Umbilical cord (tissue), 1 donor: ENCODE measurements at regions not wholly inside any gene's neighbourhood (a gene's known extent, or its start where the extent isn't known, plus 50 kb on each side); places are given as distances from the start of the nearest gene placed in this dataset.
A peak's percentile ranks its signal among the peaks of the same experiment; 100 is the strongest.
"Not testable (repeated sequence)": the region's sequence is repeated elsewhere in the genome, so short reads cannot be mapped to it uniquely, and the experiment has no call there.

Experiments used
- DNase-seq: peaks from one replicate; pipeline ENCODE4 v3.0.0-alpha.2; 2015; ENCODE audit warnings: low spot score

DNA sequence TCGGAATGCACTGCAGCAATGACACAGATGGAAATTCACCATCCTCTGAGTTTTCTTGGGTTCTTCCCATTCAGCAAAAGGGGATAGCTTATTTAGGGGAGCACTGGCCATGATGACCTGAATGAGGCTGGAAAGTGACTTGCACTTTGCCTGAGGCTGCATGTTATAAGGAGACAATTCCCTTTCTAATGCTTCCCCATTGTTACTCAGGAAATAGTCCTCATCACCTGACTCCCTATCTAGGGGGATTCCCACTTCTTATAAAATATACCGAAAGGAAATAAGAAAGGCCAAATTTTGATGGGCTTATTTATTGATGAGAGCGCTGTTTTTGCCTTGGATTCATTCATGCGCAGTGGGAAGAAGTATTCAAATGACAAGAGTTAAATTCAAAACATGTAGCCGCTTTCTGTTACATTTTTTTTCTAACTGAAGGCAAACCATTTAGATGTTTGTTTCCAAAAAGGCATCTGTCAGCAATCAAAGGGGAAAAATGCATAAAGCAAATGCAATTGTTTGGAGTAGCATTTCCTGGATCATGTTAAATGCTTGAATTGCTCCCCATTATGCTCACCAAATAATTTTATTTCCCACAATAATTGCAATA is 220.3 kb upstream of the NFIA start:
- no peak for DNase-seq

DNA sequence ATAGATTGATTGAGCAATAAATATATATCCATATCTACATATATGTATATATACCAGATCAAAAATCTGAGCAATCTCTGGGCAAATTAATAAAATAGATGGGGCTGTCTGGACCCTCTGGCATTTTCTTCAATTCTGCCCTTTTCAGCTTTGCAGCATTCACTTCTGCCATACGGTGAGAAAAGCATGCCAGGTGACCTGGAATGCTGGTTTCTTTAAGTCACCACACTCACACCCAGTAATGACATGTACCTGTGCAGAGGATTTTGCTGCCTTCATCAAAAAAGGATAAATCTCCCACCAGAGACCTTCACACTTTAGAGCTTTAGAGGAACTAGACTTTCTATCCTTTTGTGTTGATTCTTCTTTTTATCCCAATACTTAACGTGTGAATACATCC is 223.2 kb upstream of the NFIA start:
- no peak for DNase-seq

DNA sequence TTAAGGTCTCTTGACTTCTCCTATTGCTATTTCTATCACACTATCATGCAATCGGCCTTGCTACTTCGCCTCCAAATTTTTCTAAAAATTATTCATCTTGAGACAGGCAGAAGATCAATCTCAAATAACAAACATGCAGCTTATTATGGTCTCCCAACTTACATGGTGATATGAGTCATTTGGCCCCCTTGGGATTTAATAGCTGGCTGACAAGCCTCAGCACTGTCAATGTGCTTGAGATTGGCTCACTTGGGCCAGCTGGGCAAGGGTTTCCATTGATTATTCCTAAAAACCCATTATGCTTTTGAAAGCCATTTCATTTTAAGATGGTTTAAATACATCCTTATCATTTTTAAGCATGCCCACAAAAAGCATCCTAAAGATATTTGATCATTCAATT is 224.5 kb upstream of the NFIA start:
- no peak for DNase-seq

DNA sequence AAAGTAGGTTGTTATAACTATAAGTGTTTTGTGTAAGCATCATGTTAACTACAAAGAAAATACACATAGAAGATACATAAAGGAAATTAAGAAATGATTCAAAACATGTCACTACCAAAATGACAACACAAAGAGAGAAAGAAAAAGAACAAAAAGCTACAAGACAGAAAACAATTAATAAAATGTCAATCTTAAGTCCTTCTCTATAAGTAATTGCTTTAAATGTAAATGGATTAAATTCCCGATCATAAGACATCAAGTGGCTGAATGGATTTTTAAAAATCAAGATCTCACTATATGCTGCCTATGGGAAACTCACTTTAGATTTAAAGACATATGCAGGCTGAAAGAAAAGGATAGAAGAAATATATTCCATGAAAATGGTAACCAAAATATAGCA is 232.3 kb upstream of the NFIA start:
- no peak for DNase-seq

DNA sequence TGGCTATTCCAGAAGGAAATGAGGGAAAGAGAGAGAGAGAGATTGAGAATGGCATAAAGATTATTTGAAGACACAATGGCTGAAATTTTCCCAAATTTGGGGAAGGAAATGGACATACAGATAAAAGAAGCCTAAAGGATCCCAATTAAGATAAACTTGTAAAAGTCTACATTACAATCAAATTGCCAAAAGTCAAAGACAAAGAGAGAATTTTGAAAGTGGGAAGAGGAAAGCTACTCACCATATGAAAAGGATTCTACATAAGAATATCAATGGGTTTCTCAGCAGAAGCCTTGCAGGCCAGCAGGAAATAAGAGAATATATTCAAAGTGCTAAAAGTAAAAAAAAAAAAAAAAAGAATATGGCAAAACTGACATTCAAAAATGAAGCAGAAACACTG is 233.0 kb upstream of the NFIA start:
- DNase-seq = no peak

DNA sequence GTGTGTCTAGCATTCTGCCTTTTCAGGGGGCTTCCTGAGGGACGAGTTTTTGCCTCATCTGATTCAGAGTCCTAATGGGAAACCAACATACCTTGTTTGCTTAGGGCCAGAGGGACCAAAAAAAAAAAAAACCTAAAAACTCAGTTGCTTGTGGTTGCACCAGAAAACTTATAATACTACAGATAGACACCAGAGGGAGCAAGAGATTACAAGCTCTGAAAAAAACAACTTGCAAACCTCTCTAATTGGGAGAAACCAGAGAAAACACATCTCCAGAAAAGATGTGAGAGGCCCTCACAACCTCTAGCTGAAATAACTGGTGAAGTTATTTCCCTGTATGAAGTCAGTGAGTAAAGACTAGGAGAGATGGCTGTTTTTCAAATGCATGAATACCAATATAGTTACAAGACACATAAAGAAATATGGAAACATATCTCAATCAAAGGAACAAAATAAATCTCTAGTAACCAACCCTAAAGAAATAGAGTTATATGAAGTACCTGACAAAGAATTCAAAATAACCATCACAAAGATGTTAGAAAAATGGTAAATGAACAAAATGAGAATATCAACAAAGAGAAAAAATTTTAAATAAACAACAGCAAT is 233.7 kb upstream of the NFIA start:
- peak; percentile 6 for DNase-seq

DNA sequence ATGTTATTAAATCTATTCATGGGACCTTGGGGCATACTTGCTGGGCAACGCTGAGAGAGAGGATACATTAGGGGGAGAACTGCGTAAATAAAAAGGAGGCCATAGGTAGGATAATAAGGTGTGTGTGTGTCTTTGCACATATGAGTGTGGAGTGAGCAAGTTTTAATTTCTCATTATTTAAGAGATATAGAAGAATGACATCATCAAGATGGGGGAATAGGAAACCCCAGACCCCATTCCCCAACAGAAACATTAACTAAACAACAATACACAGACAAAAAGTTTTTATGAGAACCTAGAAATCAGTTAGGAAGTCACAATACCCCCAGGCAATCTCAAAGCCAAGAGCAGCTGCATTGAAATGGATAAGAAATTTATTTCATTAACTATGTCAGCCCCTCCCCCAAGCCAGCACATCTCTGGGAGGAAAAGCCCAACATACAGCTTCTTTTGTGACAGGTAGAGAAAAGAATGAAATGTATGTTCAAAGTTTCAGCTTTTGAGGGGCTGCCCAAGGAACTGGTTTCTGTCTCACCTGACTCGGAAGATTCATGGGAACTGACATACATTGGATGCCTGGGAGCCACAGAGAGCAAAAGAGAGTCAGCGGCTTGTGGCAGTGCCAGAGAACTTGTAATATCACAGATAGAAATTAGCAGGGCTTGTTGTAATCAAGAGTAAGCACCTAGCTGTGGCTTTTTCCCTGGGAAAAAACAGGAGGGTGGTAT is 234.3 kb upstream of the NFIA start:
- DNase-seq = peak; percentile 5

DNA sequence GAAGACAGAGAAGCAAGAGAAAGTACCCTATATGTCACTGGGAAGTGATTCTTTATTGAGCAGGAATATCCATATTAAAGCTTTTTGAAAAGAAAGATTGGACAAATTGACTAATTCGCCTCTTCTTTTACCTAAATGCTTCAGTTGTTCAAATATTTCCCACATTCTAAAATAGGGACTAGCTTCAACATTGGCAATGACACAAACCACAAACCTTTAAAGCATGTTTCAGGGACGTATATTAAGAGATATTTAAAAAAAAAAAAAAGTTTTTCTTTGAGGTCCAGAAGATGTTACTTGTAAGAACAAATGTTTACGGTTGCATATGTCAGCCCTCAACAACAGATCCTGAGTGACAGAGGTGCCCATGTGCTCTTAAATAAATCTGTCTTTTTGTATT is 235.0 kb upstream of the NFIA start:
- DNase-seq = no peak

DNA sequence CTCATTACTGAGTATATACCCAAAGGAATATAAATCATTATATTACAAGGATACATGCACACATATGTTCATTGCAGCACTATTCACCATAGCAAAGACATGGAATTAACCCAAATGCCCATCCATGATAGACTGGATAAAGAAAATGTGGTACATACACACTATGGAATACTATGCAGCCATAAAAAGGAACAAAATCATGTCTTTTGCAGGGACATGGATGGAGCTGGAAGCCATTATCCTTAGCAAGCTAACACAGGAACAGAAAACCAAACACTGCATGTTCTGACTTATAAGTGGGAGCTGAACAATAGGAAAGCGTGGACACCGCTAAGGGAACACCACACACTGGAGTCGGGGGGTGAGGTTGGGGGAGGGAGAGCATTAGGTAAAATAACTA is 236.7 kb upstream of the NFIA start:
- DNase-seq = not testable (repeated sequence)

DNA sequence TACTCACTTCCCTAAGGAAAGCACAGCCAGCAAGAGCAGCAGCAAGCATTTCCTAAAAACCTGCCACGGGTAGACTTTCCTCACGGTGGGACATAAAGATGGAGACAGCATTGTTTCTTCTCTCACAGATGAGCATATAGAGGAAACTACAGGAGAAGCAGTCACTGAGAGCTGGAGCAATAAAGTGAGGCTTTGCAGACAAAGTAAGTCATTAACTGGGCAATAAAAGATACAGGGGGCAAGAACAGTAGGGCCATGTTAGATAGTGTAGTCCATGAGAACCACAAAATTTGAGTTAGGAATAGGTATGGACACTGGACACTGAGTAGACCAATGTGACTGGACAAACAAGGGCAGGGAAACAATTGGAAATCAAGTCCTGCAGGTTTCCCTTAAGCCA is 240.1 kb upstream of the NFIA start:
- no peak for DNase-seq

DNA sequence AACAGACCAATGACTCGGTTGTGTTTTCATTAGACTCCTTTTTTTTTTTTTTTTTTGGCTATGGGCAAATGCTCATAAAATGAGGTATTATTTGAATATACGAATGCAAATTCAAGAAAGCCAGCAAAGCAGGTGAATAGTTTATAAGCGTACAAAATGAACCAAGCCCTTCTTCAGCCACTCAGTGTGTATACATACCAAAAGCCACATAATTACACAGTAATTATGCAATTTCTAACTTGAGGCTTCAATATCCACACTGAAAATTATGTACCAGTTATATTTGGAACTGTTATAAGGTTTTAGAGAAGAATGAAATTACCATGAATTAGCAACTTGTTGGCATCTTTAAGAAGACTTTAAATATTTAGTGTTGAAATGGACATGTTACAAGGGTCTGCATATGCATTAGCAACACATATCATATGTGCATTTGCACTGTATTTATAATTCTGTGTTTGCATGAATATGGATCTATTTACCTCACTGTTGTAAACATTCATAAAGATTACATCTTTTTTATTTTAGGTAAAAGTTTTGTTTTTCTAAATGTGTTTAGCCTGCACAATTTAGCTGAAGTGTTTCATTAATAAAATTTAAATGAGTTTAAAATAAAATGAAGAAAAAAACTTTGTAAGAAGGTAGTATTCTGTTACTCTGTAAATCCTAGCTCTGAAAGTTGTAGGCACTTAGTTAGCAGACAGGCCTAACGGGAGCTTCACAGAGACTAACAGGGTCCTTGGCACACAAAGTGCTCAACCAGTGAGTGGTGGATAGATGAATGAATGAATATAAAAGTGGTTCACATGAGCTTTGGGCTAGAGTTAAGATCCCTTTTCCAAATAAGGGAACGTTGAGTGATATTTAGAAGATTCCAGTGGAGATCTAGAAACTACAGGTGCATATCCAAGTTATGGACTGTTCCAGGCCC is 241.0 kb upstream of the NFIA start:
- DNase-seq = no peak

DNA sequence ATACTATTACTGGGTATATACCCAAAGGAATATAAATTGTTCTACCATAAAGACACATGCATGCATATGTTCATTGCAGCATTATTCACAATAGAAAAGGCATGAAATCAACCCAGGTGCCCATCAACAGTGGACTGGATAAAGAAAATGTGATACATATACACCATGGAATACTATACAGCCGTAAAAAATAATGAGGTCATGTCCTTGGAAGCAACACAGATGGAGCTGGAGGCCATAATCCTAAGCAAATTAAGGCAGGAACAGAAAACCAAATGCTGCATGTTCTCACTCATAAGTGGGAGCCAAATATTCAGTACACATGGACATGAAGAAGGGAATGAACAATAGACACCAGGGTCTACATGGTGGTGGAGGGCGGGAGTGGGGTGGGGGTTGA is 241.9 kb upstream of the NFIA start:
- DNase-seq = not testable (repeated sequence)

DNA sequence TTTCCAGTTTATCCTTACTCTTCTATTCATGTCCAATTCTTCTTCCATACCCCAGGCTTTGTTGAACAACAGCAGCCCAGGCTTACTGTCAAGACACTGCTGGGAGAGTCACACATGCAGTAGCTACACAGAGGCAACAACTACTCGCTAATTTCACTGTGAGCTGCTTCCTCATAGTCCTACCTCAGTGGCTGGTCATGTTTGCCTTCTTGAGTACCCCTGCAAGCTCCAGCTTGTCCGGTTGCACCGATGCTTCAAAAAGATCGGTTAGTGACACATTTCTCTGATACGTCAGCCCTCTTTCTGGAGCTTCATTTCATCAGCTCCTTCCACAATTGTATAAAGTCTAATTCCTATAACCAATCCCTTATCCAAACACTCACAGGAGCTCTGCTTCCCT is 246.7 kb upstream of the NFIA start:
- no peak for DNase-seq

DNA sequence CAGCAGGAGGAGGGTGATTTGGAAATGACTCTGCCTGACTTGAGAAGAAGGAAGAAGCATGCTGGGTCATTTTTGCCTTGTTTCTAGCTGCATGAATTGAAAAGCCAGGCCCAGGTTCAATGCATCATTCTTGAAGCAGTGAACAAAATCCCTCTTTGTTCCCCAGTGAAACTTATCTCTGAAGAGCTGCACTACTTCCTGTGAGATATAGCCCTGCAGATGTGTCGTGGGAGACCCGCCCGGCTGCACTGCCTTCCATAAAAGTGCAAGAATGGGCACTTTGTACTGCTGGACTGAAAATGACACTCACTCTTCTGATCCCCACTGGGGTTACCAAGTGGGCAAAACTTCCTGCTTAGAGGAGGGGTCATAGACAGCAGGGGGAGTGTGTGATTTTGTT is 249.2 kb upstream of the NFIA start:
- DNase-seq = no peak

DNA sequence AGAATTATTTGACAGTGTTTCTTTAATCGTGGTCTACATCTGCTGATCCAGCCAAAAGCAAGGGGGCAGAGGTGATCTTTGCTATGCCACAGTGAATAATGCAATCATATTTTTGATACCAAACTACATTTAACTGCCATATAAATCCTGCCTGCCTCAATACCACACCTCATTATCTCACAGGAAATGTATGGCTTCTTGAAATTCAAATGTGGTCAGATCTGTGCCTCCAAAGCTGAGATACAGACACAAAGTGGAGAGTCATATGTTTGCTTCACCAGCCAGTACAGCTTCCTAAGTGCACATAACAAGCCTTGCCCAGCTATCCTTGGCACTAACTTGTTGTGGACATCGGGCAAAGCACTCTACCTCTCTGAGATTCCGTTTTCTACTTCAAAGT is 250.0 kb upstream of the NFIA start:
- DNase-seq = no peak

DNA sequence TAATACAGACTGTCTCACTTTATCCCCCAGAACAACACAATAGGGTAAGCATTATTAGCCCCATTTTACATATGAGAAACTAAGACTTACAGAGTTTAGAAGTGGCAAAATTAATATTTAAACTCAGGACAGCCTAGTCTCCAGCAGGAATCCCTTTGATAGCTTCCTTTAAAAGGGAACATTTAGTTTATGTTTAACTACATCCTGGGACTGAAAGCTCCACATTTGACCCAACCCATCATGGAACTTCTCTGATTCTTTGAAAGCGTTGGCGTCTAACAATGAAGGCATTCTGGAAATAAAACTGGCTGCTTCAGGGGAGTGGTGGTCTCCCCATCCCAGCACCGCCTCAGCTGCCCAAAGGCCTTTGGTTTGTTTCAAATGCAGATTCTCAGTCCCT is 250.6 kb upstream of the NFIA start:
- DNase-seq = no peak

DNA sequence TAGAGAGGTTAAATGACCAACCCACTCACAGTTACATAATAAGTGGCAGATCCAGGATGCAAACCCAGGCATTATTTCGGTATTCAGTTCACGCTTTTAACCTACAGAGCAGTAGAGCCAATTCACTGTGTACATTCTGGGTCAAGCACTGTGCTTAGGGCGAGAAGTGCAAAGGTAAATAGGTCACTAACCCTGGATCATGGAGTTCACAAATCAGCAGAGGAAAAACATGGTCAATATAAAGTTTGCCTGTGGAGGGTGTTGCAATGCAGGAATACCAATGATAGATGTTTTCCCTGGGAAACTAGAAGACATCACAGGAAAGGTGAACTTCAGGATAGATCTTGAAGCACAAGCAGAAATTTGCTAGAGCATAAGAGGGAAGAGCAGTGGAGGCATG is 253.4 kb upstream of the NFIA start:
- DNase-seq = no peak

DNA sequence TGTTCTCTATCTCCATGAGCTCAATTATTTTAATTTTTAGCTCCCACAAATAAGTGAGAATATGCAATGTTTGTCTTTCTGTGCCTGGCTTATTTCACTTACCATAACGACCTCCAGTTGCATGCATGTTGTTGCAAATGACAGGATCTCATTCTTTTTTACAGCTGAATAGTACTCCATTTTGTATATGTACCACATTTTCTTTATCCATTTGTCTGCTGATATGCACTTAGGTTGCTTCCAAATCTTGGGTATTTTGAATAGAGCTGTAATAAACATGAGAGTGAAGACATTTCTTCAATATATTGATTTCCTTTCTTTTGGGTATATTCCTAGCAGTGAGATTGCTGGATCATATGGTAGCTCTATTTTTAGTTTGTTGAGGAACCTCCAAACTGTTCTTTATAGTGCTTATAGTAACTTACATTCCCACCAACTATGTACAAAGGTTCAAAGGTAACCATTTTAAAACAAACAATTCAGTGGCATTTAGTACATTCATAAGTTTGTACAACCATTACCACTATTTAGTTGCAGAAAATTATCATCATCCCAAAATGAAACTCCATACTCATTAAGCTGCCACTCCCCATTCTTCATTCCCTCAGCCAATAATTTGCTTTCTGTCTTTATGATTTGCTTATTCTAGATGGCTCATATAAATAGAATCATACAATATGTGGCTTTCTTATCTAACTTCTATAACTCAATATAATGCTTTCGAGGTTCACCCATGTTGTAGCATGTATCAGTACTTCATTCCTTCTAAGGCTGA is 255.9 kb upstream of the NFIA start:
- DNase-seq = no peak

DNA sequence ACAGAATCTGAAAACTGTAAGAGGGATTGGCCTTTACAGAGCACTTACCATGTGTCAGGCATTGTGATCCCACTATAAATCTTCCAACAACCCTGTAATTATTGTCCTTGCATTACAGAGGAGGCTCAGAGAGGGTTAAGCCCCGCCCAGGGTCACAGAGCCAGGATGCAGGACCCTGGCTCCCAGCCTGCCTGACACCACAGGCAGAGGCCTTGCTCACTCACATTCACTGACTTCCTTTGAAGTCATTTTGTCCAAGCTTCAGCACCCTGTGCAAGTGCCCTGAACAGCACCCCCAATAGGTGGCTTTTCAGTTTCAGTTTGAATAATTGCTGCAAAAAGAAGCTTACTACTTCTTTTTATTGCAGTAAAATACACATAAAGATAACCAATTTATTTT is 256.8 kb upstream of the NFIA start:
- peak; percentile 33 for DNase-seq

DNA sequence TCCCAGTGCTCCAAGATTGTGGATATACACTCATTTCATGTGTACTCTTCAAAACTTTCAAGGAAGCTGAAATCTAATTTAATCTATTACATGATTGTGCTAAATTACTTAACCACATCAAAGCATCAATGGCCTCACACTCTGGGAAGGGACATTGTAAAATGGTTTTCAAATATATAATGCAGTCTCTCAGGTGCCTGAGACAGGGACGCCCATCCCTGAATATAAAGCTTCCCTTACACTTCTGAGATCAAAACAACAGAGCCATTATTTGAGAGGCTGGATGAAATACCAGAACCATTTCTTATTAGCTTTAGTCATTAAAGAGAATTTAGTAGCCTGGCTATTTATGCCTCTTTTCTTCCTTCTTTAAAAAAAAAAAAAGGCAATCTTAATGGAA is 259.2 kb upstream of the NFIA start:
- no peak for DNase-seq

DNA sequence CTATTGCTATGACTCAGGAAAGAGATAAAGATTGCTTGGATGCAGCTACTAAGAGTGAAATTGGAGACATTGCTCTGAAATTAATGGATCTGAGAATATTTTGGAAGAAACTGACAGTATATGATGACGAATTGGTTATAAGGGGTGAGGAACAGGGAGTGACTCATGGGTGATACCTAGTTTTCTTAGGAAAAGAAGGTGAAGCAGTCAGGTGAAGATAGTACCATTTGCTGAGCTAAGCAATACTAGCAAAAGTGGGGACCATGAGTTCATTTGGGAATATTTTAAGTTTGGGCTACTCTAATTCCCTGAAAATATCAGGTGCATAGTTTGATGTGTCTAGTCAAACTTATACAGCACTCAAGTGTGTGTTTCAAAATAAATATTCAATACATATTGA is 260.1 kb upstream of the NFIA start:
- DNase-seq = no peak

DNA sequence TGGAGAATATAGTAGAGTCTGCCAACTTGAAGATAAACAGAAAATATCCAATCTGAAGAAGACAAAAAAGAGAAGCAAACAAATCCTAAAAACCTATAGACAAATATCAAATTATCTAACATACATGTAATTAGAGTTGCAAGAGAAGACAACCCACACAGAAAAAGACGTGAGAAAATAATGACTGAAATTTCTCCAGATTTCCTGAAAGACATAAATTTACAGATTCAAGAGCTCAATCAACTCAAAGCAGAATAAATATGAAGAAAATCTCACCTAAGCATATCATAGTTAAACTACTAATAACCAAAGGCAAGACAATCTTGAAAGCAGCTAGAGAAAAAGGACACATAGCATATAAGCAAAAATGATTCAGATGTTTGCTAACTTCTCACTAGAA is 261.2 kb upstream of the NFIA start:
- DNase-seq = no peak
